Activated CD4-positive, alpha-beta T cell treated with anti-CD3 and anti-CD28 coated beads, Interleukin-2, amount 10 ng/mL, durations not matched to agents 7 days and 5 days (primary cell): ENCODE measurements at regions not wholly inside any gene's neighbourhood (a gene's known extent, or its start where the extent isn't known, plus 50 kb on each side); places are given as distances from the start of the nearest gene placed in this dataset.

Source experiments
- CTCF ChIA-PET: fragments of 350-600 bp; sonication (Branson Sonifier 250); formaldehyde crosslinking; loops from one replicate; lab custom pipeline; 2021; ENCODE audit warnings: antibody characterized with exemption; lab: Charles Lee
- POLR2A ChIA-PET: fragments of 350-600 bp; sonication (Branson Sonifier 250); formaldehyde crosslinking; loops from one replicate; lab custom pipeline; 2021; ENCODE audit warnings: antibody characterized with exemption; lab: Charles Lee
- DNase-seq: peaks from one replicate; pipeline ENCODE4 v3.0.0-alpha.2; 2020
- H3K27ac Mint-ChIP-seq: one replicate; pipeline ENCODE4 v1.8.0; 2021; ENCODE audit warnings: mild to moderate bottlenecking, moderate library complexity, mixed read lengths
- H3K27me3 Mint-ChIP-seq: one replicate; pipeline ENCODE4 v1.8.0; 2021; ENCODE audit warnings: mixed read lengths
- H3K36me3 Mint-ChIP-seq: one replicate; pipeline ENCODE4 v1.8.0; 2021; ENCODE audit warnings: low read depth, mixed read lengths
- H3K4me1 Mint-ChIP-seq: one replicate; pipeline ENCODE4 v1.8.0; 2021; ENCODE audit warnings: mixed read lengths
- H3K4me3 Mint-ChIP-seq: one replicate; pipeline ENCODE4 v1.8.0; 2021; ENCODE audit warnings: mild to moderate bottlenecking, moderate library complexity, mixed read lengths
- H3K9me3 Mint-ChIP-seq: one replicate; pipeline ENCODE4 v1.8.0; 2021; ENCODE audit warnings: mixed read lengths

- no peak overlapping the region for H3K27ac Mint-ChIP-seq
- no peak overlapping the region for H3K4me3 Mint-ChIP-seq
- no peaks in the 10 kb centered on the region for H3K27me3 Mint-ChIP-seq
- no peaks in the 10 kb centered on the region for H3K36me3 Mint-ChIP-seq
- POLR2A ChIA-PET: no interaction called here
- no peaks in the 10 kb centered on the region for H3K4me1 Mint-ChIP-seq
- no peak for DNase-seq
- CTCF ChIA-PET: no interaction called here
- H3K9me3 Mint-ChIP-seq: no peaks in the 10 kb centered on the region
These were observed 61.6 kb upstream of the SPAG17 start for GRCh38 chr1:118246646-118247045.

GRCh38 chr1:118244194-118244593, 59.2 kb upstream of the SPAG17 start:
- Mint-ChIP-seq H3K9me3 (peaks cover 4% of the 10 kb centered on the region), H3K4me3 (no peak overlapping the region), H3K27me3 (no peaks in the 10 kb centered on the region), H3K4me1 (no peaks in the 10 kb centered on the region), H3K27ac (no peak overlapping the region), H3K36me3 (no peaks in the 10 kb centered on the region)
- ChIA-PET POLR2A (no interaction called here), CTCF (no interaction called here)
- DNase-seq: no peak

DNA sequence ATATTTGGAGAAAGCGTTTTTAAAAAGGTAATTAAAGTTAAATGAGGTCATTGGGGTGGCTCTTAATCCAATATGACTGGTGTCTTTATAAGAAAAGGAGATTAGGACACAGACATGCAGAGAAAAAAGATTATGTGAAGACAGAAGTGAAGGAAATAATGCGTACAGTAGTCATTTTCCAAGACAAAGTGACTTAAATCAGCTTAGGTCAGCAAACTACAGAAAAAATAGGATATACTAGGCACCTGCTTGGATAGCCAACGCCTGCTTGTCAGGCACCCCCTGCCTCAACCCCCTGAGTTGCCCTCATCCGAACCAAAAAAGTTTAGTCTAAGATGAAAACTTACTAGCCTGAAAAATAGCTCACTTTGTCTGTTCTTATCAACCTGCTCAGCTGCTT, 58.2 kb upstream of the SPAG17 start:
- POLR2A ChIA-PET: no interaction called here
- no peak for DNase-seq
- H3K9me3 Mint-ChIP-seq: peaks cover 6% of the 10 kb centered on the region
- H3K27ac Mint-ChIP-seq: no peak overlapping the region
- H3K4me3 Mint-ChIP-seq: no peak overlapping the region
- no peaks in the 10 kb centered on the region for H3K4me1 Mint-ChIP-seq
- H3K27me3 Mint-ChIP-seq: no peaks in the 10 kb centered on the region
- H3K36me3 Mint-ChIP-seq: no peaks in the 10 kb centered on the region
- CTCF ChIA-PET: no interaction called here
